MV-4-11 (cell line): ENCODE measurements at regions not wholly inside any gene's neighbourhood (a gene's known extent, or its start where the extent isn't known, plus 50 kb on each side); places are given as distances from the start of the nearest gene placed in this dataset.

Source experiments
- DNase-seq: peaks from one replicate; lab custom pipeline; 2025; lab: John Stamatoyannopoulos, UW

- no peak for DNase-seq
These were observed 326.4 kb downstream of the SLITRK2 start for GRCh38 chrX:146144039-146144438.

GRCh38 chrX:146154191-146154590 is 336.6 kb downstream of the SLITRK2 start:
- DNase-seq, result no peak

GRCh38 chrX:146160443-146161203 is 343.0 kb downstream of the SLITRK2 start:
- no peak for DNase-seq

- no peak for DNase-seq
These were observed 356.1 kb downstream of the SLITRK2 start for GRCh38 chrX:146173742-146174141.

GRCh38 chrX:146181858-146182257 is 364.2 kb downstream of the SLITRK2 start:
- no peak for DNase-seq

- DNase-seq, result no peak
These were observed 368.9 kb downstream of the SLITRK2 start for GRCh38 chrX:146186540-146186939.

GRCh38 chrX:146189371-146189770 is 371.7 kb downstream of the SLITRK2 start:
- DNase-seq, result no peak

GRCh38 chrX:146208821-146209220 is 391.2 kb downstream of the SLITRK2 start:
- no peak for DNase-seq

- DNase-seq, result no peak
These were observed 406.8 kb downstream of the SLITRK2 start for GRCh38 chrX:146224442-146224841.

- no peak for DNase-seq
These were observed 420.5 kb downstream of the SLITRK2 start for GRCh38 chrX:146238173-146238572.

GRCh38 chrX:146241902-146242301 is 424.3 kb downstream of the SLITRK2 start:
- DNase-seq, result no peak

GRCh38 chrX:146243041-146243440 is 425.4 kb downstream of the SLITRK2 start:
- no peak for DNase-seq

- DNase-seq, result no peak
These were observed 441.6 kb downstream of the SLITRK2 start for GRCh38 chrX:146259207-146259606.

- no peak for DNase-seq
These were observed 447.2 kb downstream of the SLITRK2 start for GRCh38 chrX:146264763-146265375.

- DNase-seq, result peak; percentile 88
These were observed 460.8 kb downstream of the SLITRK2 start for GRCh38 chrX:146278381-146278780.
